Mesenchymal stem cell (in vitro differentiated cells and primary cell): ENCODE measurements at regions not wholly inside any gene's neighbourhood (a gene's known extent, or its start where the extent isn't known, plus 50 kb on each side); places are given as distances from the start of the nearest gene placed in this dataset.
"Not testable (repeated sequence)": the region's sequence is repeated elsewhere in the genome, so short reads cannot be mapped to it uniquely, and the experiment has no call there.

ENCODE experiments used
- DNase-seq: peaks from one replicate; pipeline ENCODE4 v3.0.0-alpha.2; 2013
- H2AFZ ChIP-seq: one replicate; pipeline ENCODE4 v1.6.1; 2013; ENCODE audit warnings: low read depth, mild to moderate bottlenecking, control low read depth, inconsistent platforms, low read length, moderate library complexity
- H2AK5ac ChIP-seq: 2 replicates; pipeline ENCODE4 v1.6.1; 2013; ENCODE audit warnings: low read length, moderate library complexity, mild to moderate bottlenecking, inconsistent platforms; ENCODE audit not compliant: severe bottlenecking
- H2BK120ac ChIP-seq: one replicate; pipeline ENCODE4 v1.6.1; 2013; ENCODE audit warnings: low read depth, mild to moderate bottlenecking, inconsistent platforms, low read length, moderate library complexity
- H2BK12ac ChIP-seq, 2 experiments: one replicate each; pipeline ENCODE4 v1.6.1; 2013; ENCODE audit warnings: inconsistent platforms in 2 of 2, low read length in 2 of 2, mild to moderate bottlenecking in 2 of 2, moderate library complexity in 2 of 2, control low read depth in 1 of 2
- H2BK15ac ChIP-seq: one replicate; pipeline ENCODE4 v1.6.1; 2013; ENCODE audit warnings: mild to moderate bottlenecking, low read depth, inconsistent platforms; ENCODE audit not compliant: poor library complexity, severe bottlenecking
- H2BK5ac ChIP-seq: 2 replicates; pipeline ENCODE4 v1.6.1; 2013; ENCODE audit warnings: low read depth, mild to moderate bottlenecking, low read length, control low read depth, inconsistent platforms; ENCODE audit not compliant: poor library complexity, severe bottlenecking
- H3K14ac ChIP-seq, 2 experiments: one replicate each; pipeline ENCODE4 v1.6.1; 2013; ENCODE audit warnings: inconsistent platforms in 2 of 2, low read length in 2 of 2, control low read depth in 1 of 2, mild to moderate bottlenecking in 1 of 2, moderate library complexity in 1 of 2
- H3K18ac ChIP-seq, 2 experiments: one replicate each; pipeline ENCODE4 v1.6.1; 2013; ENCODE audit warnings: inconsistent platforms in 2 of 2, low read length in 2 of 2, control low read depth in 1 of 2, low read depth in 1 of 2, mild to moderate bottlenecking in 1 of 2
- H3K23ac ChIP-seq, 2 experiments: one replicate each; pipeline ENCODE4 v1.6.1; 2013; ENCODE audit warnings: inconsistent platforms in 2 of 2, low read length in 2 of 2, mild to moderate bottlenecking in 2 of 2, moderate library complexity in 2 of 2, control low read depth in 1 of 2
- H3K27ac ChIP-seq: 2 replicates; pipeline ENCODE4 v1.5.1; 2013; ENCODE audit warnings: mild to moderate bottlenecking, moderate library complexity, low read length, control low read depth, inconsistent platforms; ENCODE audit not compliant: poor library complexity, severe bottlenecking
- H3K27me3 ChIP-seq, 2 experiments: 2 replicates each; pipeline versions ENCODE4 v1.6.1 to v1.7.0; 2013; ENCODE audit warnings: low read length in 2 of 2, mild to moderate bottlenecking in 2 of 2, moderate library complexity in 2 of 2, control low read depth in 1 of 2, inconsistent platforms in 1 of 2; ENCODE audit not compliant: control insufficient read depth in 1 of 2, insufficient read depth in 1 of 2
- H3K36me3 ChIP-seq, 2 experiments: 2 replicates each; pipeline versions ENCODE4 v1.6.1 to v1.7.0; 2013; ENCODE audit warnings: low read length in 2 of 2, control low read depth in 1 of 2, inconsistent platforms in 1 of 2, low read depth in 1 of 2, mild to moderate bottlenecking in 1 of 2; ENCODE audit not compliant: insufficient read depth in 2 of 2, control insufficient read depth in 1 of 2
- H3K4ac ChIP-seq, 2 experiments: one replicate each; pipeline ENCODE4 v1.6.1; 2013; ENCODE audit warnings: inconsistent platforms in 2 of 2, low read length in 2 of 2, mild to moderate bottlenecking in 2 of 2, moderate library complexity in 2 of 2, control low read depth in 1 of 2, low read depth in 1 of 2
- H3K4me1 ChIP-seq: 2 replicates; pipeline ENCODE4 v1.6.1; 2013; ENCODE audit warnings: low read depth, low read length, control low read depth; ENCODE audit not compliant: control insufficient read depth, insufficient read depth
- H3K4me2 ChIP-seq: 2 replicates; pipeline ENCODE4 v1.6.1; 2013; ENCODE audit warnings: low read length, mild to moderate bottlenecking, inconsistent platforms; ENCODE audit not compliant: poor library complexity, severe bottlenecking
- H3K4me3 ChIP-seq, 2 experiments: 2 replicates each; pipeline versions ENCODE4 v1.5.1 to v1.7.0; 2013; ENCODE audit warnings: low read length in 2 of 2, mild to moderate bottlenecking in 2 of 2, control low read depth in 1 of 2, low read depth in 1 of 2; ENCODE audit not compliant: insufficient read depth in 1 of 2
- H3K79me1 ChIP-seq: replicated peaks from 2 replicates; pipeline ENCODE4 v1.6.1; 2013; ENCODE audit warnings: mild to moderate bottlenecking, control low read depth, low read length, inconsistent platforms; ENCODE audit not compliant: poor library complexity, severe bottlenecking
- H3K9ac ChIP-seq: 2 replicates; pipeline ENCODE4 v1.7.0; 2013; ENCODE audit warnings: mild to moderate bottlenecking, low read length, moderate library complexity
- H3K9me3 ChIP-seq: 2 replicates; pipeline ENCODE4 v1.7.0; 2013; ENCODE audit warnings: mild to moderate bottlenecking, low read length; ENCODE audit not compliant: control insufficient read depth
- H4K8ac ChIP-seq: one replicate; pipeline ENCODE4 v1.6.1; 2013; ENCODE audit warnings: inconsistent platforms, mild to moderate bottlenecking, low read length, moderate library complexity
- H4K91ac ChIP-seq: one replicate; pipeline ENCODE4 v1.6.1; 2013; ENCODE audit warnings: mild to moderate bottlenecking, low read length, inconsistent platforms
- WGBS: methylation state at CpG from one replicate; pipeline ENCODE4 v1.1.7; 2013; ENCODE audit warnings: mixed read lengths; 5-methylcytosine and 5-hydroxymethylcytosine counted together

DNA sequence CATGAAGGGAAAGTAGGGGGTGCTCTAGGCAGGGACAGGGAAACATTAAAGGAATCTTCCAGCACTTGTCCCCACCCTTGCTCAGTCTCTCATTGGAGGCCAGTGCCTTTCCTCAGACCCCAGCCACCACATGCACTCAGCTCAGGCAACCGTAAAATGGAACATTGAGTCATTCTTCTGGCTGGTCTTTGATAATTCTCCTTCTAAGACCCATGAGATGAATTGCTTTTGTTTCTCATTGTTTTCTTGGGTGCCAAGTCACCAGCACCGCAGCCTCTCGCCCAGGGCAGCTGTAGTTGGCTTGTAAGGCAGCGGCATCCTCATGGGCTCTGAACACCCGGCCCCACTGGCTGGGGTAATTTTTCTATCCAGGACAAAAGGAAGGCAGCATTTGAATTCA is 108.2 kb downstream of the PHETA1 start:
- Histone ChIP-seq H3K4ac (no peak overlapping the region), H2BK5ac (no peak overlapping the region), H3K36me3 (no peaks in the 10 kb centered on the region), H3K4me2 (no peak overlapping the region), H3K4me3 (no peak overlapping the region), H2BK120ac (no peak overlapping the region), H3K27ac (no peak overlapping the region), H4K91ac (no peak overlapping the region), H4K8ac (no peak overlapping the region), H2AFZ (no peak overlapping the region), H3K9me3 (no peaks in the 10 kb centered on the region), H2AK5ac (no peak overlapping the region), H3K4me1 (no peaks in the 10 kb centered on the region), H2BK15ac (no peak overlapping the region), H3K27me3 (peaks cover 10 to 22% of the 10 kb centered on the region in 2 experiments), H3K79me1 (no peaks in the 10 kb centered on the region), H2BK12ac (no peak overlapping the region), H3K14ac (no peak overlapping the region), H3K18ac (no peak overlapping the region), H3K9ac (no peak overlapping the region), H3K23ac (no peak overlapping the region)
- DNase-seq: no peak
- 91% methylated on average over 5 of the region's 5 CpGs for WGBS

DNA sequence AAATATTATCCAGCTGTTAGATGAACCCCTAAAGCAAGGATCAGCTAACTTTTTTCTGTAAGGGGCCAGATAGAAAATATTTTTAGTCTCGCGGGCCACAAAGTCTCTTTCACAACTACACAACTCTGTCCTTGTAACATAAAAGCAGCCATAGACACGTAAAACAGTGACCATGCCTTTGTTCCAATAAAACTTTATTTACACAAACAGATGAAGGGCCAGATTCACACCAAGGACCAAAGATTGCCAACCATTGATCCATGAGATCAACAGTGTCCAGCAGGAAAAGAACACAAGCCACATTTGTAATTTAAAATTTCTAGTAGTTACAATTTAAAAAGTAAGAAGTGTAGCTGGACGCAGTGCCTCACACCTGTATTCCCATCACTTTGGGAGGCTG is 109.7 kb downstream of the PHETA1 start:
- H3K9me3 ChIP-seq: no peaks in the 10 kb centered on the region
- 89% methylated on average over 4 of the region's 4 CpGs for WGBS
- no peak overlapping the region for H2BK15ac ChIP-seq
- peaks cover 10 to 32% of the 10 kb centered on the region in 2 experiments for H3K27me3 ChIP-seq
- no peak overlapping the region for H2BK5ac ChIP-seq
- no peak overlapping the region for H3K4me3 ChIP-seq
- H3K9ac ChIP-seq: no peak overlapping the region
- H3K14ac ChIP-seq: no peak overlapping the region
- H3K4me2 ChIP-seq: no peak overlapping the region
- H2BK12ac ChIP-seq: no peak overlapping the region
- H2AK5ac ChIP-seq: no peak overlapping the region
- no peak for DNase-seq
- no peaks in the 10 kb centered on the region for H3K79me1 ChIP-seq
- no peak overlapping the region for H3K27ac ChIP-seq
- H2BK120ac ChIP-seq: no peak overlapping the region
- no peak overlapping the region for H3K18ac ChIP-seq
- no peak overlapping the region for H4K8ac ChIP-seq
- no peak overlapping the region for H3K23ac ChIP-seq
- H2AFZ ChIP-seq: no peak overlapping the region
- no peaks in the 10 kb centered on the region for H3K4me1 ChIP-seq
- H3K4ac ChIP-seq: no peak overlapping the region
- no peak overlapping the region for H4K91ac ChIP-seq
- H3K36me3 ChIP-seq: no peaks in the 10 kb centered on the region

- not testable (repeated sequence) for DNase-seq, H4K91ac ChIP-seq, H2BK12ac ChIP-seq, H2AK5ac ChIP-seq, H3K4me1 ChIP-seq, H3K4me2 ChIP-seq, H2BK15ac ChIP-seq, H3K18ac ChIP-seq, H2AFZ ChIP-seq, H4K8ac ChIP-seq, H3K9ac ChIP-seq, H3K27ac ChIP-seq, H2BK120ac ChIP-seq, H3K79me1 ChIP-seq, H3K23ac ChIP-seq, H2BK5ac ChIP-seq, H3K14ac ChIP-seq, H3K9me3 ChIP-seq, H3K4me3 ChIP-seq, H3K36me3 ChIP-seq, H3K4ac ChIP-seq
- WGBS: 93% methylated on average over 10 of the region's 10 CpGs
- H3K27me3 ChIP-seq: peaks cover 10 to 41% of the 10 kb centered on the region in 2 experiments
These were observed 110.8 kb downstream of the PHETA1 start for GRCh38 chr12:111258081-111258480.

GRCh38 chr12:111257435-111257902 is 111.4 kb downstream of the PHETA1 start:
- no peaks in the 10 kb centered on the region for H3K79me1 ChIP-seq
- no peaks in the 10 kb centered on the region for H3K9me3 ChIP-seq
- no peak overlapping the region for H3K4me2 ChIP-seq
- H2BK120ac ChIP-seq: no peak overlapping the region
- H3K27ac ChIP-seq: no peak overlapping the region
- H3K4me3 ChIP-seq: no peak overlapping the region
- no peak overlapping the region for H3K14ac ChIP-seq
- H3K27me3 ChIP-seq: peaks cover 10 to 45% of the 10 kb centered on the region in 2 experiments
- H3K9ac ChIP-seq: no peak overlapping the region
- no peak overlapping the region for H3K23ac ChIP-seq
- no peak overlapping the region for H3K18ac ChIP-seq
- no peak overlapping the region for H2BK15ac ChIP-seq
- H4K91ac ChIP-seq: no peak overlapping the region
- H4K8ac ChIP-seq: no peak overlapping the region
- H2BK12ac ChIP-seq: no peak overlapping the region
- H3K4ac ChIP-seq: no peak overlapping the region
- no peak overlapping the region for H2AK5ac ChIP-seq
- no peak overlapping the region for H2AFZ ChIP-seq
- H3K4me1 ChIP-seq: no peaks in the 10 kb centered on the region
- H3K36me3 ChIP-seq: no peaks in the 10 kb centered on the region
- H2BK5ac ChIP-seq: no peak overlapping the region
- DNase-seq: no peak
